MG63 (cell line): ENCODE measurements at regions not wholly inside any gene's neighbourhood (a gene's known extent, or its start where the extent isn't known, plus 50 kb on each side); places are given as distances from the start of the nearest gene placed in this dataset.

Source experiments
- DNase-seq: peaks from one replicate; pipeline ENCODE4 v3.0.0-alpha.2; 2020
- H3K27me3 ChIP-seq: fragments of 250-450 bp; sonication (Bioruptor Pico); 2 replicates; pipeline ENCODE4 v1.5.1; 2020; ENCODE audit warnings: mild to moderate bottlenecking, moderate library complexity
- H3K36me3 ChIP-seq: fragments of 250-450 bp; sonication (Bioruptor Pico); 2 replicates; pipeline ENCODE4 v1.5.1; 2020; ENCODE audit warnings: mild to moderate bottlenecking, moderate library complexity
- H3K4me3 ChIP-seq: fragments of 250-450 bp; sonication (Bioruptor Pico); 2 replicates; pipeline ENCODE4 v1.5.1; 2020; ENCODE audit warnings: mild to moderate bottlenecking, moderate library complexity
- H3K9me3 ChIP-seq: fragments of 250-450 bp; sonication (Bioruptor Pico); 2 replicates; pipeline ENCODE4 v1.5.1; 2020; ENCODE audit warnings: mild to moderate bottlenecking, moderate library complexity

DNA sequence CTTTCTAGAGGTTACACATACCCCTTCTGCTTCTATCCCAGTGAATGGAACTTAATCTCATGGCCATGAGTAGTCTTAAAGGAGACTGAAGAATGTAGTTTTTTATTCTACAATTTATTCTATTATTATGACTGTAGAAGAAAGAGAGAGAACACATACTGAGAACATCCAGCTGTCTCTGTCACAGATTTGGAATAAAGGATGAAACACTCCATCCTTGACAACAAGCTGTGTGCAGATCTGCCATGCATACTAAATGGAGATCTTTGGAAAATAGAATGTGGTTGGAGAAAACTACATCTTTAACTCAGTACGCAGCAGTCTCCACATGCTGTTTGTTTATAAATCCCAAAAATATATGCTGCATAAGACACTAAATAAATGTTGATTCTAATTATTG is 54.1 kb upstream of the NUDT7 start:
- DNase-seq = no peak
- no peaks in the 10 kb centered on the region for H3K9me3 ChIP-seq
- no peaks in the 10 kb centered on the region for H3K36me3 ChIP-seq
- H3K27me3 ChIP-seq = no peaks in the 10 kb centered on the region
- H3K4me3 ChIP-seq = no peak overlapping the region

DNA sequence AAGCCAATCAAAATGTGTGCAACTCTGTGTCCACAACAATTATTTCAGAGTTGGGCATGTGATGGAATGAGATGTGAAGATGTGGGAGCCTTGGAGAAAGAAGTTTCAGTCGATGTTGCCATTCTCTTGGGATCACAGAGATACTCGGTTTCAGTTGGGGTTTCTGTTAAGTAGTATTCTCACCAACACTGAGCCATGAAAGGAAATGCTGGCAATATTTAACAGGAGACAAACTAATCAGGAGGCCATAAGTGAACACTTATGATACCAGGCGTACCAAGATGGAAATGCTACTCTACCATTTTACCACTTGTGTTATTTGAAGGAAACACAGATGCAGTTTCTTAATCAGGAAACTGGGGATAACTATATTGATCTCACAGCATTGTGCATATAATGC is 53.3 kb upstream of the NUDT7 start:
- Histone ChIP-seq H3K36me3 (no peaks in the 10 kb centered on the region), H3K27me3 (no peaks in the 10 kb centered on the region), H3K4me3 (no peak overlapping the region), H3K9me3 (no peaks in the 10 kb centered on the region)
- no peak for DNase-seq
